GM13977 (cell line): ENCODE measurements at regions not wholly inside any gene's neighbourhood (a gene's known extent, or its start where the extent isn't known, plus 50 kb on each side); places are given as distances from the start of the nearest gene placed in this dataset.

Experiments
- DNase-seq: peaks from one replicate; pipeline ENCODE4 v3.0.0; 2012; ENCODE audit warnings: low spot score
- in situ Hi-C: fragments of 300-500 bp; cut with MboI; formaldehyde crosslinking; loops from one replicate; pipeline ENCODE4 v1.12.0; 2022; ENCODE audit warnings: low sequenced_read_pairs, low pct_unique_long_range_greater_than_20kb, mixed read lengths, inconsistent platforms; ENCODE audit not compliant: unreplicated experiment
- TF ChIP-seq, protein P1 (sequence below): IDR thresholded peaks from 2 replicates; pipeline ENCODE4 v1.5.1; 2012; ENCODE audit warnings: mild to moderate bottlenecking, control low read depth; ENCODE audit not compliant: insufficient read depth; ENCODE audit errors: extremely low read depth, missing control alignments

GRCh38 chr2:21643180-21643579 is 519.4 kb downstream of the TDRD15 start:
- DNase-seq = no peak
- TF ChIP-seq, protein P1, sequence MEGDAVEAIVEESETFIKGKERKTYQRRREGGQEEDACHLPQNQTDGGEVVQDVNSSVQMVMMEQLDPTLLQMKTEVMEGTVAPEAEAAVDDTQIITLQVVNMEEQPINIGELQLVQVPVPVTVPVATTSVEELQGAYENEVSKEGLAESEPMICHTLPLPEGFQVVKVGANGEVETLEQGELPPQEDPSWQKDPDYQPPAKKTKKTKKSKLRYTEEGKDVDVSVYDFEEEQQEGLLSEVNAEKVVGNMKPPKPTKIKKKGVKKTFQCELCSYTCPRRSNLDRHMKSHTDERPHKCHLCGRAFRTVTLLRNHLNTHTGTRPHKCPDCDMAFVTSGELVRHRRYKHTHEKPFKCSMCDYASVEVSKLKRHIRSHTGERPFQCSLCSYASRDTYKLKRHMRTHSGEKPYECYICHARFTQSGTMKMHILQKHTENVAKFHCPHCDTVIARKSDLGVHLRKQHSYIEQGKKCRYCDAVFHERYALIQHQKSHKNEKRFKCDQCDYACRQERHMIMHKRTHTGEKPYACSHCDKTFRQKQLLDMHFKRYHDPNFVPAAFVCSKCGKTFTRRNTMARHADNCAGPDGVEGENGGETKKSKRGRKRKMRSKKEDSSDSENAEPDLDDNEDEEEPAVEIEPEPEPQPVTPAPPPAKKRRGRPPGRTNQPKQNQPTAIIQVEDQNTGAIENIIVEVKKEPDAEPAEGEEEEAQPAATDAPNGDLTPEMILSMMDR = no peak
- in situ Hi-C loops = no loop called here

- TF ChIP-seq, protein P1 = no peak
- in situ Hi-C loops = no loop called here
- DNase-seq = no peak
Measured at GRCh38 chr2:21644266-21644665, 520.5 kb downstream of the TDRD15 start.

DNA sequence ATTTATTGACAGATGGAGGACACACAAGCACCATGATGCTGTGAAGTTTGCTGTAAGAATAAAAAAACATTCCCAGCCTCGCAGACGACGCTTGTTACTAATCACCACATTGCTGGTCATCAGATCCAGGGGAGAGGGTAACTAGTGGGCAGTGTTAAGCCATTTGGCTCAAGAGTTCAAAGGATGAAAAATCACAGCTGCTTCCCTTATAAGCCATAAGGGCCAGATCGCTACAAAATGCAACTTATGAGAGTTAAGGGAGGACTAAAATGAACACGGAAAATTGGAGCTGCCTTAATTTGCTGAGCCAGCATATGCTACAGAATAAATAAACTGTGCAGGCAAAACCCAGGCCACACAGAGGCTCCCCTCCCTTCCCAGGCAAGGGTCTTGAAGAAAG is 522.6 kb downstream of the TDRD15 start:
- in situ Hi-C loops = no loop called here
- DNase-seq = no peak
- TF ChIP-seq, protein P1 = no peak

DNA sequence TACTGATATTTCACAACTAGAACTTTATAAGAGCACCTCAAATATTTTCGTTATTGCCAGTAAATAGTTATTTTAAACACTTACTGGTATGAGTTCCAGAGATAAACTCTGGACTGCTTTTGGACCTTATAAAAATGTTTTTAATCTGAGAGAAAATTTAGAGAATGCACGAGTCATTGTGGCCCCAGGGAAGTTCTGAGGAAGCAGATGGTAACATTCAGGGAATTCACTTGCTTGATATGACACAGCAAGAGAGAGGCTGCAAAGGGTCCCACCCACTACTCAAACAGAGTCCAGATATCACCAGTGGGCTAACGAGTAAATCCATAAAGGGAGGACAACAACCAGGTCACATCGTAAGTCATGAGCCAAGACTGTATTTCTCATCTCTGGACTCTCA is 526.8 kb downstream of the TDRD15 start:
- no peak for DNase-seq
- in situ Hi-C loops = no loop called here
- TF ChIP-seq, protein P1 = no peak

DNA sequence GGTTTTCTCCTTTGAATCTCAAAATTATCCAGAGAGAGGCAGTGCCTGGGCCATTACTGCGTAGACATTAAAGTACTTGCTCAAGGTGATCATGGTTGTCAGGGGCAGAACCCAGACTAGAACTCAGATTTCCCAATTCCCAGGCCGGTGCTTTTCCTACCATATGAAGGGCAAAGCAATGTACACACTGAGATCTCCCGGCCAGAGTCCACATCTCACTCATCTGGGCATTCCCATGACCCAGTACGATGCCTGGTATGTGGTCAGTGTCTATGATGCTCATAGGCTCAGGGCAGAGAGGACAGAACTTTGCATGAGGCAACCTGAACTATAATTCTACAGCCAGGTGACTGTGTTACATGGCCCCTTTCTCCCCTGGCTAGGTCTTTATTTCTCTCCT is 531.4 kb downstream of the TDRD15 start:
- no peak for DNase-seq
- in situ Hi-C loops = no loop called here

DNA sequence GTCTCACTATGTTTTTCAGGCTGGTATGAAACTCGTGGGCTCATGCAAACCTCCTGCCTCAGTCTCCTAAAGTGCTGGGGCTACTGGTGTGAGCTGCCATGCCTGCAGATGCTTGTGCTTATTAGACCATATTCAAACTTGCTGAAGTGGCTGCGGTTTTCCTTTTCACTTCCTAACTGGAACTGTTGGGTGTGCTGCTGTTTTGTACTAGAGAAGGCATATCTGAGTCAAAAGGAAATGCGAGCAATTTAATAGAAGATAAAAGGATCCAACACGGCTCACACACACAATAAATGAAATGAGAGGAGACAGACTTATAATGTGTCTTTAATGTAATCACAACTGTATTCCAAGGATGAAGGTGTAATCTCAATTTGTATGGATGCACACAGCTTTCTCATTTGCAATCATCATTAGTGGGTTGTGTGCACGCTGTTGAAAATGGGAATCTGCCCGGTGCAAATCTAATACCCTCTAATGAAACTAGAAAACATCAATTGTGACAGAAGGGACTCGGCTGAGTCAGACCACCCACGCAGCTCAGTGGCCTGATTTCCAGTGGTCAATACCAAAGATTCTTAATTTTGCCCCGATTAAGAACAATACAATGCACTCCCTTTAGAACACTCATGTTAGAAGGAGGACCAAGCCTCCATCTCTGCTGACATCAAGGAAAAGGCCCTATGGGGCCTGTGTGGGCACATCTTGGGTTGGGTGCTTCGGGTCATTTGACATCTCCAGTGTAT is 532.7 kb downstream of the TDRD15 start:
- in situ Hi-C loops = no loop called here
- TF ChIP-seq, protein P1 = no peak
- no peak for DNase-seq

More for the DNA sequence above, 531.4 kb downstream of the TDRD15 start:
- TF ChIP-seq, protein P1 = no peak

DNA sequence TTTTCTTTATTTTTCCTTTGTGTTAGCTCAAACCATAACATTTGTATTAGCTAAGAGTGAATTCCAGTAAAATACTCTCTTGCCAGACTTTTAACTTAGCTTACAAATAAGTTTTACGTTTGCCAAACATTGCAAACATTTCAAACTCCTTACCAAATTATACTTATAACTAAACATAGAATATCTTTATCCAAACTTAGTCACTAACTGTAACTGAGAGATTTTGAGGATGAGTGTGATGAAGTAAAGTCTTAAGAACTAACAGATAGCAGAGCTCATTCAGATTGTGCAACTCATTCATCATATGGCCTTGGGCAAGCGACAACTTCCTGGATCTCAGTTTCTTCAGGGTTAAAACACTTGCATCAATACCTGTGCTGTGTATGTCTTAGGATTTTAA is 533.7 kb downstream of the TDRD15 start:
- in situ Hi-C loops = no loop called here

More for the DNA sequence above, 533.7 kb downstream of the TDRD15 start:
- DNase-seq = no peak
- TF ChIP-seq, protein P1 = no peak
